Keratinocyte (primary cell): ENCODE measurements at regions not wholly inside any gene's neighbourhood (a gene's known extent, or its start where the extent isn't known, plus 50 kb on each side); places are given as distances from the start of the nearest gene placed in this dataset.

Experiments
- DNase-seq: peaks from one replicate; pipeline ENCODE4 v3.0.0-alpha.2; 2011; ENCODE audit warnings: low read depth, missing footprints, low spot score
- FAIRE-seq: peaks from 2 replicates; lab custom pipeline; 2011; peaks lifted over from hg19 to GRCh38; lab: Jason Lieb, UNC
- H2AFZ ChIP-seq: 2 replicates; pipeline ENCODE4 v1.6.0; 2012; ENCODE audit warnings: low read length, control low read depth, inconsistent platforms; ENCODE audit not compliant: control insufficient read depth
- H3K27ac ChIP-seq: 2 replicates; pipeline ENCODE4 v1.5.1; 2011; ENCODE audit warnings: low read length; ENCODE audit not compliant: control insufficient read depth, insufficient read depth
- H3K27me3 ChIP-seq: 3 replicates; pipeline ENCODE4 v1.6.0; 2011; ENCODE audit warnings: low read length; ENCODE audit not compliant: control insufficient read depth, insufficient read depth; ENCODE audit errors: extremely low read depth
- H3K36me3 ChIP-seq, 2 experiments: 2 replicates in 1 of 2; 3 replicates in 1 of 2; pipeline ENCODE4 v1.5.1; 2011; ENCODE audit warnings: low read length in 2 of 2, mild to moderate bottlenecking in 1 of 2; ENCODE audit not compliant: control insufficient read depth in 2 of 2, insufficient read depth in 2 of 2; ENCODE audit errors: extremely low read depth in 1 of 2
- H3K4me1 ChIP-seq: 3 replicates; pipeline ENCODE4 v1.5.1; 2011; ENCODE audit warnings: low read length; ENCODE audit not compliant: control insufficient read depth, insufficient read depth; ENCODE audit errors: extremely low read depth
- H3K4me2 ChIP-seq: 3 replicates; pipeline ENCODE4 v1.6.0; 2011; ENCODE audit warnings: low read depth, low read length; ENCODE audit not compliant: control insufficient read depth, insufficient read depth; ENCODE audit errors: extremely low read depth
- H3K4me3 ChIP-seq, 3 experiments: fragments of 200-600 bp in 1 of 3; sonication (generic) in 1 of 3; 2 replicates in 2 of 3; 3 replicates in 1 of 3; pipeline ENCODE4 v1.5.1; 2011 to 2016; ENCODE audit warnings: low read length in 3 of 3, mild to moderate bottlenecking in 3 of 3, control low read depth in 2 of 3, inconsistent platforms in 1 of 3, low read depth in 1 of 3, mixed read lengths in 1 of 3, mixed run types in 1 of 3, moderate library complexity in 1 of 3; ENCODE audit not compliant: control insufficient read depth in 2 of 3, insufficient read depth in 2 of 3; ENCODE audit errors: extremely low read depth in 1 of 3
- H3K79me2 ChIP-seq: 2 replicates; pipeline ENCODE4 v1.6.0; 2012; ENCODE audit warnings: low read length; ENCODE audit not compliant: control insufficient read depth, insufficient read depth
- H3K9ac ChIP-seq: 3 replicates; pipeline ENCODE4 v1.6.0; 2011; ENCODE audit warnings: low read length; ENCODE audit not compliant: control insufficient read depth, insufficient read depth; ENCODE audit errors: extremely low read depth
- H3K9me1 ChIP-seq: 3 replicates; pipeline ENCODE4 v1.6.0; 2011; ENCODE audit warnings: low read length; ENCODE audit not compliant: control insufficient read depth, insufficient read depth; ENCODE audit errors: extremely low read depth
- H3K9me3 ChIP-seq: 2 replicates; pipeline ENCODE4 v1.5.1; 2012; ENCODE audit warnings: low read depth, low read length; ENCODE audit not compliant: control insufficient read depth
- H4K20me1 ChIP-seq: 3 replicates; pipeline ENCODE4 v1.6.0; 2011; ENCODE audit warnings: low read length; ENCODE audit not compliant: control insufficient read depth, insufficient read depth; ENCODE audit errors: extremely low read depth
- CTCF ChIP-seq, 3 experiments: IDR thresholded peaks in 1 of 3; conservative IDR thresholded peaks in 1 of 3; optimal IDR thresholded peaks in 1 of 3; 2 replicates in 2 of 3; 3 replicates in 1 of 3; pipeline versions ENCODE3 to v1.5.1; 2011; ENCODE audit warnings: low read length in 3 of 3, mild to moderate bottlenecking in 3 of 3, moderate library complexity in 2 of 3, control low read depth in 1 of 3, inconsistent platforms in 1 of 3; ENCODE audit not compliant: insufficient read depth in 2 of 3; ENCODE audit errors: extremely low read depth in 1 of 3
- EZH2 ChIP-seq: IDR thresholded peaks from one replicate; pipeline ENCODE4 v1.6.1; 2012; ENCODE audit warnings: inconsistent platforms, mild to moderate bottlenecking, low read length, moderate library complexity
- dilution Hi-C: fragments of 300-500 bp; cut with MboI; formaldehyde crosslinking; loops from one replicate; pipeline ENCODE4 v1.7.0; 2020; ENCODE audit warnings: low sequenced_read_pairs; ENCODE audit not compliant: extremely low pct_ligation_motif_present

- Histone ChIP-seq H3K4me2 (no peak overlapping the region), H3K4me3 (no peak overlapping the region), H3K9me3 (no peaks in the 10 kb centered on the region), H3K27me3 (no peaks in the 10 kb centered on the region), H3K4me1 (no peaks in the 10 kb centered on the region), H3K9ac (no peak overlapping the region), H3K27ac (no peak overlapping the region), H2AFZ (no peak overlapping the region), H4K20me1 (no peaks in the 10 kb centered on the region), H3K9me1 (no peaks in the 10 kb centered on the region), H3K79me2 (no peaks in the 10 kb centered on the region), H3K36me3 (no peaks in the 10 kb centered on the region)
- no peak for FAIRE-seq
- DNase-seq: no peak
- TF ChIP-seq CTCF (optimal IDR thresholded peaks at IDR 0.05 in 1 of 3, IDR thresholded peaks at IDR 0.05 in 1 of 3, conservative IDR thresholded peaks at IDR 0.05 in 1 of 3; ENCODE audit: extremely low read depth in 1 of 3, insufficient read depth in 2 of 3, low read length in 3 of 3): no peak
- TF ChIP-seq EZH2: no peak
- dilution Hi-C loops: no loop called here
Measured at GRCh38 chr6:8664070-8664469, 228.7 kb upstream of the SLC35B3 start.

GRCh38 chr6:8659404-8660189 lies 224.3 kb upstream of the SLC35B3 start:
- dilution Hi-C loops: no loop called here
- no peak for TF ChIP-seq CTCF (optimal IDR thresholded peaks at IDR 0.05 in 1 of 3, IDR thresholded peaks at IDR 0.05 in 1 of 3, conservative IDR thresholded peaks at IDR 0.05 in 1 of 3; ENCODE audit: extremely low read depth in 1 of 3, insufficient read depth in 2 of 3, low read length in 3 of 3)
- TF ChIP-seq EZH2: no peak
- Histone ChIP-seq H3K4me3 (no peak overlapping the region), H3K9me1 (no peaks in the 10 kb centered on the region), H3K36me3 (no peaks in the 10 kb centered on the region), H2AFZ (no peak overlapping the region), H3K4me2 (no peak overlapping the region), H3K9me3 (no peaks in the 10 kb centered on the region), H3K27me3 (no peaks in the 10 kb centered on the region), H4K20me1 (no peaks in the 10 kb centered on the region), H3K4me1 (no peaks in the 10 kb centered on the region), H3K9ac (no peak overlapping the region), H3K27ac (no peak overlapping the region), H3K79me2 (no peaks in the 10 kb centered on the region)
- FAIRE-seq (no peak), DNase-seq (no peak)
